Fibroblast of the conjunctiva (primary cell): ENCODE measurements at regions not wholly inside any gene's neighbourhood (a gene's known extent, or its start where the extent isn't known, plus 50 kb on each side); places are given as distances from the start of the nearest gene placed in this dataset.

ENCODE experiments used
- DNase-seq: peaks from one replicate; pipeline ENCODE4 v3.0.0-alpha.2; 2010; ENCODE audit warnings: low read depth

GRCh38 chr18:56545464-56545863 lies 92.9 kb downstream of the TXNL1 start:
- DNase-seq = no peak

- no peak for DNase-seq
Observed at GRCh38 chr18:56542476-56542875, 95.9 kb downstream of the TXNL1 start.

GRCh38 chr18:56541793-56542192 lies 96.6 kb downstream of the TXNL1 start:
- DNase-seq = no peak

- DNase-seq = no peak
Observed at GRCh38 chr18:56541340-56541739, 97.1 kb downstream of the TXNL1 start.

- DNase-seq = no peak
Observed at GRCh38 chr18:56538746-56539145, 99.6 kb downstream of the TXNL1 start.

- no peak for DNase-seq
Observed at GRCh38 chr18:56532176-56532840, 106.1 kb downstream of the TXNL1 start.

- DNase-seq = no peak
Observed at GRCh38 chr18:56522816-56523215, 115.6 kb downstream of the TXNL1 start.

GRCh38 chr18:56521263-56521662 lies 117.1 kb downstream of the TXNL1 start:
- no peak for DNase-seq

- DNase-seq = no peak
Observed at GRCh38 chr18:56517761-56518160, 120.6 kb downstream of the TXNL1 start.

GRCh38 chr18:56517196-56517595 lies 121.2 kb downstream of the TXNL1 start:
- DNase-seq = no peak

- no peak for DNase-seq
Observed at GRCh38 chr18:56516789-56517188, 121.6 kb downstream of the TXNL1 start.

- no peak for DNase-seq
Observed at GRCh38 chr18:56515522-56515921, 122.9 kb downstream of the TXNL1 start.

- DNase-seq = no peak
Observed at GRCh38 chr18:56511996-56512395, 126.4 kb downstream of the TXNL1 start.

GRCh38 chr18:56510108-56510507 lies 128.3 kb downstream of the TXNL1 start:
- DNase-seq = no peak

GRCh38 chr18:56509656-56510055 lies 128.7 kb downstream of the TXNL1 start:
- no peak for DNase-seq

GRCh38 chr18:56508370-56509036 lies 129.9 kb downstream of the TXNL1 start:
- DNase-seq = no peak

GRCh38 chr18:56505971-56506370 lies 132.4 kb downstream of the TXNL1 start:
- no peak for DNase-seq

- no peak for DNase-seq
Observed at GRCh38 chr18:56505293-56505692, 133.1 kb downstream of the TXNL1 start.

GRCh38 chr18:56501896-56502295 lies 136.5 kb downstream of the TXNL1 start:
- no peak for DNase-seq

GRCh38 chr18:56495884-56496283 lies 142.5 kb downstream of the TXNL1 start:
- DNase-seq = no peak

GRCh38 chr18:56493531-56493930 lies 144.9 kb downstream of the TXNL1 start:
- DNase-seq = no peak

GRCh38 chr18:56492136-56492535 lies 146.3 kb downstream of the TXNL1 start:
- no peak for DNase-seq

GRCh38 chr18:56490942-56491341 lies 147.4 kb downstream of the TXNL1 start:
- no peak for DNase-seq

- DNase-seq = no peak
Observed at GRCh38 chr18:56489893-56490292, 148.5 kb downstream of the TXNL1 start.
